ENCODE measurements at regions not wholly inside any gene's neighbourhood (a gene's known extent, or its start where the extent isn't known, plus 50 kb on each side); places are given as distances from the start of the nearest gene placed in this dataset.
A peak's percentile ranks its signal among the peaks of the same experiment; 100 is the strongest.
"Not testable (repeated sequence)": the region's sequence is repeated elsewhere in the genome, so short reads cannot be mapped to it uniquely, and the experiment has no call there.

DNA sequence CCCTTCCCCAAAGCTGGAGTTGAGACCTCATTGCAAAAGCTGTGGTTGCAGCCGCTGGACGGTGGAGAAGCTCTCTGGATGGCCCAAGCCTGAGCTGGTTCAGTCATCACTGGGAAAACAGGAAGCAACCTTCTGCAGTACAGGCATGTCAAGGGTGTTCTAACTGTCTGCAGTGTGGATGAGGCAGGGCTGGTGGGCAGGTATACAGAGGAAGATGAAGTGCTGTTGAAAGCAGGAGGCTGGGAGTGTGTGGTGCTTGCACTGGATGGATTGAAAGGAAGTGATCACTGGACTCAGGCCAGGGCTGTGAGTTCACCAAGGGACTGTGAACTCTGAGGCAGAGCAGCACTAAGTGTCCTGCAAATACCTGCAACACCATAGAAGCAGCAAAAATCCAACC, 89.0 kb upstream of the NOX3 start:
- no peak for DNase-seq

DNA sequence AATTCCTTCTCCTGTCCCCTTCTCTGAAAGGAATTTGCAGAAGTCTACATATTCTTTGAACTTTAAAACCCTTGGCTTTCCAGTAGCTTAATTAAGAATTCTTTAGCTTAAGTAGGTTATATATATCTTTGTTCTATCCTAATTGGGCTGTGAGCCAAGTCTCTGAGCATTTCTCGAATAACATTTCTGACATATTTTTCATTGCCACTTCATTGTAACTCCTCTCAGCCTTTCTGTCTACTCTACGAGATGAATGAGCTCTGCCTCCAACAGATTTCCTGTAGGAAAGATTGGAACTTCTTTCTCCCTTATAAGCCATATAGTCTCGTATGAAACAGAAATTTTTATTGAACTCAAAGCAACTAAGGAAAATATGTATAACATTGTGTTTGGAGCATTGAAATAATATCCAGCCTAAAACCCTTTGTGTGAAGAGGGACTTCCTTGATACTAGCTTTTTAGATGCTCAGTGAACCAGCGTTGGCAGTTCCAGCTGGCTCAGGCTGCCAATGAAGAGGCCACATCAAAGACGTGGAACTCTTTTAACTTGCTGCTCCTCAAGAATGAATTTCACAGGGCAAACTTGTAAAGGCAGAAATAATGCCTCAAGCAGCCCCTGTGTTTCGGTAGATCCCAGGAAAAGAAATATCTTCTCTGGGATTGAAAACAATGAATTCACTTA, 87.7 kb upstream of the NOX3 start:
- DNase-seq: no peak

DNA sequence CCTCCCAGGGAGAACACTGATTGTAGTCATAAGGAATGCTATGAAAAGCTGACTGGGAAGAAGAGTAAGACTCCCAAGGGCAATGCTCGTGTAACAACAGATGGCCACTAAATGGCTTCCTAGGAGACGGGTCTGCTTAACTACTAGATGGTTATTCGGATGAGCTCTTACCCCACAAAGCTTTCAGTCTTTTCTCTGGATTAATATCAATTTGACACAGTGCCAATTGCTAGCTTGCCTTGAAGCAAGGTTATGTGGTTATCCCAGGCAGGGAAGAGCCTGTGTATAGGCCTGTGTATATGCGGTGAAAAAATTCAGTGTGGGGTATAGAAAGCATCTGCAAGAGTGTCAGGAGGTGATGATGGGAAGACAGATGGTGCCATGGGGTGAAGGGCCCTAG, 86.4 kb upstream of the NOX3 start:
- no peak for DNase-seq

DNA sequence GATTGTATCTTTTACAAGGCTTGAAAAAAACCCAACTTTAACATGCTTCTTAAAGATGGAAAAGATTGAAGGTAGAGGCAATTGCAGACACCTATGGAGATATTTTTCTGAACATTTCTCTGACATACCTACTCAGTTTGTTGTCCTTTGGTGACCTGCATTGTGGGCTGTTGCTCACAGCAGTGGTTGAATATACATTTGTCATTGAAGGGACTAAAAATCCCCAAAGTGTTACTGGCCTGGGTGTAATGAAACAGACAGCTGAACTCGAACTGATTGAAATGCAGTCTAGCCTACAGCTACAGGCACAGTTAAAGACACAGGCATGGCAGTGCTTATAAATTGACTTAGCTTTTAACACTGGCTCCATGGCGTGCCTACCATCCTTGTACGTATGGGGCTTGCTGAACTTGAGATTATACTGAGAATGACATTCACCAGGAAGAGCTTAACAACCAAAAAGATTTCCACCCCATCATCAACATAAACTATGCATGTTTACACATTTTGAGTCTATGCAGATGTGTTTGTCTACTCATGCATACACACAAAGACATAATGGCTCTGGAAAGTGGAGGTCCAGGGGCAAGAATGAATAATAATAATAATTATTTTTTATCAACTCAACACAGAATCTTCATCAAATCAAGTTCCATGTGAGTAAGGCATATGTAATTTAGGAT, 83.2 kb upstream of the NOX3 start:
- no peak for DNase-seq

DNA sequence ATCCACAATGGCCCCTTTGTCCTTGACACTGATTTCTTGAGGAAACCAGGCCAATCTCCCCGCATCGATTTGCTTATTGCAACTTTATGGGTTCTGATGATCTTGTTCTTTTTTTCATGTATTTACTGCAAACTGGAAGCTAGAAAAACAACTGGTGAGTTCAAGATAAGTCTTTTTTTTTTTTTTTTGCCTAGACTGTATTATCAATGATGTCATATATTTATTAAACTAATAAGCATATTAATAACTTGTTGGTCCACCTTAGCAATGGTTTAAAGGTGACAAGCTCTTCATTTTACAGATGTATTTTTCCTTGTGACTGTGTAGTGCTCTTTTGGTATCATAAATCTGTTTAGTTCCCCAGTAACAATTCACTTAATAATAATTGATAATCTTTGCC, 79.0 kb upstream of the NOX3 start:
- no peak for DNase-seq

DNA sequence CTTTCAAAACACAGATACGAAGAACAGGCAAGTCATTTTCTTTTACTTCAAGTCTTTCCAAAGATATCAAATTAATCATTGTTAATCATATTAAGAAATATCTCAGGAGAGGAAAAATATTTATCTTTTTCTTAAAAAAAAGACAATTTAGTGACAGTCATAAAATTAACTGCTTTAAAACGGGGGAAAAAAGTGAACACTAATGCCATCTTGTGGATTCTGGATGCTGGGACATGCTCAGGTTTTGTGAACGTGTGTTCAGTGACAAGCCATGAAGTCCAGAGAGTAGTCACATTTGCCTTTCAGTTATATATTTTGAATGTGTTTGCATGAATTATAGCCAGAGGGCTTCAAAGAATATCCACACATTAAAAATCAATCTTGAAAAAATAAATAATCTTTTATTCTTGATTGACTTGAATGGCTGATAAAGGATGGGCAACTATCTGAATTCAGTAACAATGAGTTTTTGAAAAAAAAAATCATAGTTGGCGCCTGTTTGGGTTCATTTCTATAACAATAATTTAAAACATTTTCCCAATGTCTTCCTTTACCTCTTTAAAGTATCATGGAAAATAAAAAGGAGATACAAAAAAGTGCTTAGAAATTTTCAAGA, 74.7 kb upstream of the NOX3 start:
- DNase-seq: no peak

DNA sequence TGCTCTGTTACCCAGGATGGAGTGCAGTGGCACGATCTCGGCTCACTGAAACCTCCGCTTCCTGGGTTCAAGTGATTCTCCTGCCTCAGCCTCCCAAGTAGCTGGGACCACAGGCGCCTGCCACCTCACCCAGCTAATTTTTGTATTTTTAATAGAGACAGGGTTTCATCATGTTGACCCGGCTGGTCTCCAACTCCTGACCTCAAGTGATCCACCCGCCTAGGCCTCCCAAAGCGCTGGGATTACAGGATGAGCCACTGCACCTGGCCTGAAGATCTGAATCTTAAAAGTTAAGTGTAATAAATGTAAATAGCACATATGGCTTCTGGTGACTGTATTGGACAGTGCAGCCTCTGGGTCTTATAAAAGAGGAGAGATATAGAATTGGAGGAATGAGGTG, 74.2 kb upstream of the NOX3 start:
- not testable (repeated sequence) for DNase-seq

DNA sequence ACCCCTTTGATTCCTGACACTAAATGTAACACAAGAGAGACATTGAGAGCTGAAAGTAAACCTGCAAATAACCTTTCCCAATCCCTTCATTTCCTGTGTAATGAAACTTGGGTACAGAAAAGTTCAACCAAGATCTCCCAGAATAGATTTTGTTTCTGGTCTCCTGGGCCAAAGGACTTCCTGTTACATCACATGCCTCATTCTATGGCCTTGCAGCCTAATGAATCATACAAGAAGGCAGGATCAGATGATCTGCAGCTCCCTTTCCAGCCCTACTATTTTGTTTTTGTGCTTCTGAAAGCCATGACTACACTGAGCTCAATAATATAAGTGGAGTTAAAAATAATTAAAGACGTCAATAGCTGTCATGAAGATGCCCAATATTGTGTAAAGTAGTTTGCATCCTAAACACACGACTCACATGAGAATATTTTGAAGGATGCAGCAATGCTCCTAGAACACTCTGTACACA, 73.4 kb upstream of the NOX3 start:
- DNase-seq: no peak

DNA sequence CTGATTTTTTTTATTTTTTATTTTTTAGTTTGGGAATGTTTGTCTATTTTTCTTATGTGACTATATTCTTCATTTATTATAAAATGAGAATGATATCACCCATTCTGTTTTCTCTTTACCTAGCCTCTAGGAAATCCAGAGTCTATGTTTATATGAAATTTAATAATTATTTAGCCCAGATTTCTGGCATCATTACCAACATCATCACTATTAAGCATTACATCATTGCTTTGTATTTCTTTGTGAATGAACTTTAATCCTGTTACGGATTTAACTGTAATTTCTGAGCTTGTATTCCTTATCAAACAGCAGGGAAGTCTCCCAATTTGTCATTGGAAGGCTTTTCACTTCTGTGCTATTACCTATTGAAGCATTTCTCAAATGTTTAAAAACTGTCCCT, 72.7 kb upstream of the NOX3 start:
- DNase-seq: no peak

DNA sequence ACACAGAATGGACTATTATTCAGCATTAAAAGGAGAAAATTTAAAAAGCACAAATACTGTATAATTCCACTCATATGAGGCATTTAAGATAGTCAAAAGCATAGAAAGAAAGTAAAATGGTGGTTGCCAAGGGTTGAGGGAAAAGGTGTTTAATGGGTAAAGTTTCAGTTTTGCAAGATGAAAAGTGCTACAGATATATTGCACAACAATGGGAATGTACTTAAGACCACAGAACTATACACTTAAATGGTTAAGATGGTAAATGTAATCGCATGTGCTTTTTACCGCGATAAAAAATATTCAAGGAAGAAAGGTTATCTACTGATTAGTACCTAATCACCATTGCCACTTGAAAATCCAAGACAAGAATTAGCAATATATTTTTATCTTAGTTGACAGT, 71.8 kb upstream of the NOX3 start:
- no peak for DNase-seq

DNA sequence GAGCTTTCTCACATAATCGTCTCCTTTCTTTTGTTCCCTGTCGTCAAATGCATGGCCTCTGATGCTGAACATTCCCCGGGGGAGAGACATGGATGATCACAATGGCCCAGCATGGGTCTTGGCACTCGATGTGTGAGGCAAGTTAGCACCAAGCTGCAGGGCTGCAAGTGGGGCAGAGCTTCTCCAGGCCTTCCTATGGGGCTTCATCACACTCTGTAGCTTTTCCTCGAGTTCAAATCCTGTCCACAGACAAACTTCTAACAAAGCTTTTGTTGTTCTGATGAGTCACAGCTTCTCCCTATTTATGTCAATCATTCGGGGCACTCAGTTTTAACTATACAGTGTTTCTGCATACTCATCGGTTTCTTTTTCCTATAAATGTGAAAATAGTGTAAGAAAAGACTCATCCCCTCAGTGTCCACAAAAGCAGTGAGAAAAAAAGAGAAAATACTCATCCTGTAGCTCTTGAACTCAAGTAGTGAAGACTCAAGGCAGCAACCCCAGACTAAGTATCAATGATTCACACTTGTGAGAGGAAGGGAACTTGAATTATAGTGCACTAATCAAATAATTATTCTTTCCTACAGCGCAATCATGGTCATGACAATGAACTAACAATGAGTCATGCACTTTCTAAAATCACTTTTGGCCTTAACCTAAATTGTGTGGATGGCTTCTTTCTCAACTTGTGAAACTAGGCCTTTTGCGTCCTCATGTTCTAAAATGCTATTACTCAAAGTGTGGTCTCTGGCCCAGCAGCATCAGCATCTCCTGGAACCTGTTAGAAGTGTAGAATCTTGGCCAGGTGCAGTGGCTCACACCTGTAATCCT, 68.4 kb upstream of the NOX3 start:
- DNase-seq: peak in 1 of 2 experiments; percentile 15

DNA sequence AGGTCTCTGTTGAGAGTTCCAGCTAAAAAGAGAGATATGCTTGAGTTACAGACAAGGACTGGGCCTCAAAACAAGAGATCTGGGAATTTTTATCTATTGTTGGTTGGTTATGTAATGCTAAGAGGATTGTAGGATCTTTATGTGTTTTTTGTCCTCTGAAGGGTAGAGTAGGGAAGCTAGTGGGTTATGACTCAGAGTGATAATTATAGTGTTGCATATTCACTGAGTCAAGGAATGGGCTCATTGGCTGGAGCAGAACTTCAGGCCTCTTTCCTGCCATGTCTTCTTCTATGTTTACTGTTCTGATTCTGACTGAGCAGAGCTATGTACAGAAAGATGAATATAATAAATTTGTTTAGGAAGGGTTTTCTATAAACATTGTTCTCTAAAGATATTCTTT, 66.1 kb upstream of the NOX3 start:
- DNase-seq: no peak

DNA sequence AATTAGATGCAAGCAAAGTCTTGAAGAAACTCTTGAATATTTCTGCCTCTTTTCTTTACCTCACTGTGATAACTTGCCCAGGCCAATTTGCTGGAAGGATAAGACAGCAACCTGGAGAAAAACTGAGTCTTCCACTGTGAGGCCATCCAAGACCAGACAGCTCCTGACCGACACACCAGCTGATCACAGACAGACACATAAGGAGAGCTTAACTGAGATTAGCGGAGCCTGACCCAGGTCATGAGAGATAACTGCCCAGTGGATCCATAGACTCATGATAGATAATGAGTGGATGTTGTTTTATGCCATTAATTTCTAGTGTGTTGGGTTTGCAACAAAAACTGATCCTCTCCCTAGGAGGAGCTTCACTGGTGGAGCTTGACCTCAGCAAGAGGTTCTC, 64.4 kb upstream of the NOX3 start:
- DNase-seq: no peak

DNA sequence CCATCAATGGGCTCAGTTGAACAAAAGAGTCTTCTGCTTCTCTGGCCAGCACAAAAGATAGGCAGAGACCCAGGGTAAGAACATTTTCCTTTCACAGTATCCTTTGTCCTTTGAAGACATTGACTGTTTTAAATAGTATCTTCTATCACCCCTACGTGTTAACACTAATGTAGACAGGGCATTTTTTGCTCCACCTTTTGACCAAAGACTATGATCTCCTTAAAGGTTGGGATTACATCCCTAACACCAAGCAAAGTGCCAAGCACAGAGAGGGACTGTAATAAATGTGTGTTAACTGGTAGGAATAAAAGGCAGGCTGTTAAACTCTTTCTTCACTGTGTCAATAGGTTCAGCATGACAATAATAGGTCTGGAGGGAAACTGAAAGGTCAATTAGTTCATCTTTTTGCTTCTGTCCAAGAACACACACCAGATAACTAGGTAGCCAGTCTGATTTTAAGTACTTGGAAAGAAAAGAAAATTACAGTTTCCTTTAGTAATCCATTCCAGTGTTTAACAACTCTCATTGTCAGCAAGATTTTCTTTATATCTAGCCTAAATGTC, 63.6 kb upstream of the NOX3 start:
- no peak for DNase-seq

DNA sequence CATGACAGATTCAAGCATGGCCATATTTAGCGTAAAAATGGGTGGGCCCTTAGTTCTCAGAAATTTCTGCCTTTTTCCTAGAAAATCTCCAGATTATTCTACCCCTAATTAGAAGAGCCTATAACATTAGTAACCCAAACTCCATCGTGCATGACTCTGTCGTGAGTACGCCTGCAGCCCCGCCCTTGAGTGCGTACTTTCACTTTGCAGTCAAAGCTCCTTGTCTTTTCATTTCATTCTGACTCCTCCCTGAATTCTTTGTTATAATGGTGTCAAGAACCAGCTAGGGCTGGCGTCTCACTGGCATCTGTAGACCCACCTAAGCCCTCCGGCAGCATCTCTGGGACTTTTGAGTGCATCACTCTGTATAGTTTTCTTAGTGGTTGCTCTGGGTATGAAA, 61.7 kb upstream of the NOX3 start:
- no peak for DNase-seq

DNA sequence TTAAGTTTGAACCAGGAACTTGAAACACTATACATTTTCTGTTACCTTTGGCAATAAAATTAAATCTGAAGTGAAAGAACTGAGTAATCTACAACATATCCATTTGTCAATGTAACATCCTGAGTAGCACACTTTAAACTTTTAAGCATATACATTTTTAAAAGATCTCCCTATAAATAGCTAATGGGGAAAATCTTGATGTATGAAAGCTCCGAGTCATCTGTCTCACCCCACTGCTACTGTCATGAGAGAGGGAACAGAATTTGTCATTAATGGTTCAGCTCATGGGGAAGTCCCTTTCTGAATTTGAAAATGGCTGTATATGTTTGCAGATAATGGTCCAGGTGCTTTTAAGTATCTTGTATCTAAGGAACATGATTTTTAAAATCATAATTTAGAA, 55.2 kb upstream of the NOX3 start:
- DNase-seq: no peak

DNA sequence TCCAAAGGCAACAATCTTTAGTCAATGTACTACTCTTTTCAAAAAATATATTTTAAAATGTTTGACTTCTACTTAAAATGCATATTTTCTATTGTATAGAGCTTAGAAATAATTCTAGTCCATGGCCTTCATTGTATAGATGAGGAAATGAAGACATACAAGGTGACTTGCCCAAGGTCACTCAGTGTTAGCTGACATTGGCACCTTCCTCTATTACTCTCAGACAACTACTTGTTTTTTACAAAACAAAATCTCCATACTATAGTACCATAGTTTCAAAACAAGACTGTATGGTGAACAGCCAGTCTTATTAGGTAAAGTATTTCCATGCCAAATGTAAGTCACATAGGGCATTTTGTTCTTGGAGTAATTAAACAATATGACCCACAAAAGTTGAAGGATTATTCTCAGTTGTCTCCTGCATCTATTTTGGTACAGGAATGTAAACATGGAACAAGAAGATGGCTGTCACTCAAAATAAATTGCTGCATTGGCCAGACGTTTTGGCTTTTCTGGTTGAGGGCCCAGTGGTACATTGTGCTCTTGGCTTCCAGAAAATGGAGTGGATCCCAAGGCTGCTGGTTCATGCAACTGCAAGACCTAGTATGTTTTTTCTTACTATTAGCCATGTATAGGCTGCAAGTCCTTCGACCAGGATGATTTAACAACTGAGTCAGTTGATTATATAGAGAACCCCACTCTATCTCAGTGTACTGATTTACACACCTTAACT, 54.3 kb upstream of the NOX3 start:
- no peak for DNase-seq

DNA sequence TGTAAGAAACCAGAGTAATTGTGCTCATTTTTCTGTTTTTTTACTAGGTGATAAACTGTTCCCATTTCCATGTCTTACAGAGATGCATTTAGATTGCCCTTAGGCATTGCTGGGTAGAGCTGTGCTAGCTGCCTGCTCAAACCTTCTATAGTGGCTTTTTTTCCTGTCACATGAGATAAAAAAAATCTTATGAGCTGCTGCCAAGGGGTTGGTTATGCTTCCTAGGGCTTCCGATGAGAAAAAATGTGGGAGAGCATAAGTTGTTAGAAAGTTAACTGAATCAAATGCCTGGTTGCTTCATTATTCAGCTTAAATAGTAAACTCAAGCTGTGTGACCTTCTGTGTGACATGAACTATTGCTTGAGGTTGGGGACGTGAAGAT, 50.0 kb upstream of the NOX3 start:
- no peak for DNase-seq
